Astrocyte of the cerebellum (primary cell): ENCODE measurements at regions not wholly inside any gene's neighbourhood (a gene's known extent, or its start where the extent isn't known, plus 50 kb on each side); places are given as distances from the start of the nearest gene placed in this dataset.

Source experiments
- DNase-seq: peaks from one replicate; pipeline ENCODE4 v3.0.0-alpha.2; 2011; ENCODE audit warnings: low read depth
- H3K4me3 ChIP-seq: 2 replicates; pipeline ENCODE4 v1.5.1; 2011; ENCODE audit warnings: mild to moderate bottlenecking, low read depth, low read length, moderate library complexity
- in situ Hi-C: cut with HindIII; loops from 2 replicates; pipeline ENCODE4 v1.10.0; 2017; ENCODE audit warnings: low sequenced_read_pairs
- TF ChIP-seq, protein P1 (sequence below): IDR thresholded peaks from 2 replicates; pipeline ENCODE4 v1.5.1; 2012; ENCODE audit warnings: low read length, low read depth, moderate library complexity, mild to moderate bottlenecking; ENCODE audit errors: missing control alignments

DNA sequence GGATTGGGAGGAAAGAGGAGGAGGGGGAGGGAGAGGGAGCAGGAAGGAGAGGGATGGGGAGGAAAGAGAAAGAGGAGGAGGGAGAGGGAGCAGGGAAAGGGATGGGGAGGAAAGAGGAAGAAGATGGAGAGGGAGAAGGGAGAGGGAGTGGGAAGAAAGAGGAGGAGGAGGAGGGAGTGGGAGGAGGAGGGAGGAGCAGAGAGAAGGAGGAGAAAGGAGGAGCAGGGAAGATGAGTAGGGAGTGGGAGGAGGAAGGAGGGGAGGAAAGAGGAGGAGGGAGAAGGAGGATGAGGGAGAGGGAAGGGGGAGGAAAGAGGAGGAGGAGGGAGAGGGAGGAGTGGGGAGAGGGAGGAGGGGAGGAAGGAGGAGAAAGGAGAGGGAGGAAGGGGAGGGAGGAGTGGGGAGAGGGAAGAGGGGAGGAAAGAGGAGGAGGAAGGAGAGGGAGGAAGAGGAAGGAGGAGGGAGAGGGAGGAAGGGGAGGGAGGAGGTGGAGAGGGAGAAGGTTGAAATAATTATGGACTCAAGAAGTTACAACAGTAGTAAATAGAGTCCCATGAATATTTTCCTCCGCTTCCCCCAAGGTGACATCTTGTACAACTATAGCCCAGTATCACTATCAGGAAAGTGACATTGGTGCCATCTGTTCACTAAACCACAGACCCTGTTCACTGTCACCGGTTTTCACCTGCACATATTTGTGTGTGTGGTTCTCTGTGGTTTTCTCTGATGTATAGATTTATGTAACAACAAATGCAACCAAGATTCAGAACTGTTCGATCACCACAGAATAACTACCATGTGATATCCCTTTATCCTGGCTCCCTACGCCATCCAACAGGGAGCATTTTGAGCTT, 325.3 kb upstream of the EEF2KMT start:
- no peak for DNase-seq
- in situ Hi-C loops, result no loop called here
- TF ChIP-seq, protein P1, sequence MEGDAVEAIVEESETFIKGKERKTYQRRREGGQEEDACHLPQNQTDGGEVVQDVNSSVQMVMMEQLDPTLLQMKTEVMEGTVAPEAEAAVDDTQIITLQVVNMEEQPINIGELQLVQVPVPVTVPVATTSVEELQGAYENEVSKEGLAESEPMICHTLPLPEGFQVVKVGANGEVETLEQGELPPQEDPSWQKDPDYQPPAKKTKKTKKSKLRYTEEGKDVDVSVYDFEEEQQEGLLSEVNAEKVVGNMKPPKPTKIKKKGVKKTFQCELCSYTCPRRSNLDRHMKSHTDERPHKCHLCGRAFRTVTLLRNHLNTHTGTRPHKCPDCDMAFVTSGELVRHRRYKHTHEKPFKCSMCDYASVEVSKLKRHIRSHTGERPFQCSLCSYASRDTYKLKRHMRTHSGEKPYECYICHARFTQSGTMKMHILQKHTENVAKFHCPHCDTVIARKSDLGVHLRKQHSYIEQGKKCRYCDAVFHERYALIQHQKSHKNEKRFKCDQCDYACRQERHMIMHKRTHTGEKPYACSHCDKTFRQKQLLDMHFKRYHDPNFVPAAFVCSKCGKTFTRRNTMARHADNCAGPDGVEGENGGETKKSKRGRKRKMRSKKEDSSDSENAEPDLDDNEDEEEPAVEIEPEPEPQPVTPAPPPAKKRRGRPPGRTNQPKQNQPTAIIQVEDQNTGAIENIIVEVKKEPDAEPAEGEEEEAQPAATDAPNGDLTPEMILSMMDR, result no peak
- no peak overlapping the region for H3K4me3 ChIP-seq

DNA sequence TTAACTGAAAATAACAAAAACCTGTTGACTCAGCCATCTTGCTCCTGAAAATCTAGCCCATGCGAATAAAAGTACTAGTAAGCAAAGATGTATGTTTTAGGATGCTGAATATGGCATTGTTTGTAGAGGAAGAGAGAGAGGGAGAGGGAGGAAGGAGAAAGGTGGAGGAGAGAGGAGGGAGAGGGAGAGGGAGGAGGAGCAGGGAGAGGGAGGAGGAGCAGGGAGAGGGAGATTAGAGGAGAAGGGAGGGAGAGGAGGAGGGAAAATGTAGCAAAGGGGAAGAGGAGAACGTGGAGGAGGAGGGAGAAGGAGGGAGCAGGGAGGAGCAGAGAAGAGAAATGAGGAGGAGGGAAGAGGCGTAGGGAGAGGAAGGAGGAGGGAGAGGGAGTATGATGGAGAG, 324.5 kb upstream of the EEF2KMT start:
- H3K4me3 ChIP-seq, result no peak overlapping the region
- no peak for DNase-seq
- in situ Hi-C loops, result no loop called here
- TF ChIP-seq, protein P1, result no peak

DNA sequence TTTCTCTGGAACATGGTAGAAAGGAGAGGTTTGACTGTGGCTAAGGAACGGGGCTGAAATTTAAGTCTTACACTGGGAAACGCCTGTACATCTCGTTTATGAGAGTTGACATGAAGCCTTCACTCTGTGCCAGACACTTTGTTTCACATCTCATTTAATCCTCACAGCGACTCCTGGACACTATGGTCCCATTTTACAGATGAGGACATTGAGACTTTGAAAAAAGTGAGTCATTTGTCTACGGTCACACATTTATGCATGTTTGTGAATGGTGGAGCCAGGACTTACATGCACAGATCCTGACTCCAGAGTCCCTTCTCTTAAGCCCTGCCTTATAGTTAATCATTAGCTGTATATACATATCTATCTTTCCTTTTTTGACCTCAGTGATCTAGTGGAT, 318.4 kb upstream of the EEF2KMT start:
- no peak for DNase-seq
- no peak overlapping the region for H3K4me3 ChIP-seq
- in situ Hi-C loops, result no loop called here
- TF ChIP-seq, protein P1, result no peak

DNA sequence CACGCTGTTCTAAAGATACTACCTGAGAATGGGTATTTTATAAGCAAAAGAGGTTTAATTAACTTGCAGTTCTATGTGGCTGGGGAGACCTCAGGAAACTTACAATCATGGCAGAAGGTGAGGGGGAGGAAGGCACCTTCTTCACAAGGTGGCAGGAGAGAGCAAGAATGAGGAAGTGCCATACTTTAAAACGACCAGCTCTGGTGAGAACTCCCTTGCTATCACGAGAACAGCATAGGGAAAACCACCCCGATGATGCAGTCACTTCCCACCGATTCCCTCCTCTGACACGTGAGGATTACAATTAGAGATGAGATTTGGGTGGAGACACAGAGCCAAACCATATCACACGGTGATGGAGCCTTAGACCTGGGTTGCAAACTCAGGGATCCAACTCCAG, 317.5 kb upstream of the EEF2KMT start:
- H3K4me3 ChIP-seq, result no peak overlapping the region
- DNase-seq, result no peak
- TF ChIP-seq, protein P1, result no peak
- in situ Hi-C loops, result no loop called here

DNA sequence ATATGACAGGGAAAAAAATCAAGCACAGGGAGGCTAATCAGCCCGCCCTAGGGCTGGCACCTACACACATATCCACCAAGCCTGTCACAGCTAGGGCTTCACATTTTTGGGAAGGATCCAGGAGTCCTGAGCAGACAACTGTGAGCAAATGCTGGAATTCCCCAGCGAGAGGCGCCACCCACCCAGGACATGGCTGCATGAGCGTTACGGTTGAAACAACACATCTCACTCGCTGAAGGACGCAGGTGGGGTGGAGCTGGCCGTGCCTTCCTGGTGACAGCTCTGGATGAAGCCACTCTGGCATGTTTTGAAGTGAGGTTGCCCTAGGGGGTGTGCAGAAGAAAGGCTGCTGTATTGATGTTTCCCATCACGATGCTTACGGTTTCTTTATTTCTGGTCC, 315.1 kb upstream of the EEF2KMT start:
- DNase-seq, result no peak
- H3K4me3 ChIP-seq, result no peak overlapping the region
- in situ Hi-C loops, result no loop called here
- TF ChIP-seq, protein P1, result no peak

DNA sequence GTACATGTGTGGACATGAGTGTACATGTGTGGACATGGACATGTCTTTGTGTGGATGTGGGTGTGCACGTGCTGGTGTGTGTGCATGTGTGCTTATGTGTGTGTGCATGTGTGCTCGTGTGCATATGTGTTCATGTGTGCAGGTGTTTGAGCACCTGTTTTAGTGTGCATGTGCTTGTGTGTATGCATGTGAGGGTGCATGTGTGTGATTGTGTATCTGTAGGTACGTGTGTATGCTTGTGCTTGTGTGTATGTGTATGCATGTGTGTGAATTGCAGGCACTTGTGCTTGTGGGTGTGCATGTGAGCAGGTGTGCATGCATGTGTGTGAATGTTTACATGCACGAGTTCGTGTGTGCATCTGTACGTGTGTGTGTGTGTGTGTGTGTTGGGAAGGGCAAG, 300.6 kb upstream of the EEF2KMT start:
- in situ Hi-C loops, result no loop called here
- TF ChIP-seq, protein P1, result no peak
- no peak for DNase-seq
- H3K4me3 ChIP-seq, result no peak overlapping the region
